AG04450 (cell line): ENCODE measurements at regions not wholly inside any gene's neighbourhood (a gene's known extent, or its start where the extent isn't known, plus 50 kb on each side); places are given as distances from the start of the nearest gene placed in this dataset.

Source experiments
- CTCF ChIA-PET: fragments of 300-600, 350-600 bp; formaldehyde crosslinking; extraction: SDS; loops from one replicate; lab custom pipeline; 2022; ENCODE audit warnings: antibody characterized with exemption, inconsistent platforms; lab: Charles Lee
- POLR2A ChIA-PET: fragments of 350-600 bp; formaldehyde crosslinking; extraction: SDS; loops from one replicate; lab custom pipeline; 2021; ENCODE audit warnings: antibody characterized with exemption, inconsistent platforms; lab: Yijun Ruan, JAX
- DNase-seq: peaks from one replicate; pipeline ENCODE4 v3.0.0-alpha.2; 2011; ENCODE audit warnings: low read depth, low spot score
- H3K27ac ChIP-seq: one replicate; pipeline ENCODE4 v1.5.1; 2012; ENCODE audit warnings: low read depth, low read length, control low read depth
- H3K27me3 ChIP-seq: one replicate; pipeline ENCODE4 v1.6.0; 2012; ENCODE audit warnings: low read length; ENCODE audit not compliant: control insufficient read depth, insufficient read depth
- H3K4me3 ChIP-seq: 2 replicates; pipeline ENCODE4 v1.5.1; 2011; ENCODE audit warnings: mild to moderate bottlenecking, low read depth, low read length, control low read depth
- H3K9me3 ChIP-seq: 2 replicates; pipeline ENCODE4 v1.5.1; 2012; ENCODE audit warnings: low read length; ENCODE audit not compliant: control insufficient read depth, insufficient read depth
- TF ChIP-seq, protein P1 (sequence below): IDR thresholded peaks from 2 replicates; pipeline ENCODE4 v1.5.1; 2011; ENCODE audit warnings: low read depth, low read length, control low read depth, inconsistent platforms

DNA sequence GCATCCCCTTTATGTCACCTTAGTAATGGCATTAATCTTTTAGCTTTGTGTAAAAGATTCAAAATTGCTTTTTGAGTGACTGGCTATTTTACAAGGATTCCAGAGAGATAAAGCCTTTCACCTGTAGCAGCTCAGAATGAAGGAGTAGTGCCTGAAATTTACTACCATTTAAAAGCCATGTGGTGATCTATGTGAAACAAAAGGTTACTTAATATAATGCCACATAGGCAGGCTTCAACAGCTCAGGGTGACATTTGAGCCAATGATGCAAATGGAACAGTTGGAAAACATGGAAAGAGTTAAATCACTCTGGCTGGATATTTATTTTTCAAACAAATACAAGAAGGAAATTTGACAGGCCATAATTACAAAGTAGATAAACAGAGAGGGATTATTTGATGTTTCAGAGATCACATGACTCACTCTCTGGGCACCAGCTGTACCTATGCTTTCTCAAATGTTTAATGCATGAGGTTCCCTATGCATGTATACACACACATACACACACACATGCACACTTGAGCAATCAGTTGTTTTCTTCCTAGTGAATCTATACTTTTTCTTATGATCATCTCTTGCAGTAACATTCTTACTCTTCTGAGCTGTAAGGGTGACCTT lies 171.5 kb downstream of the ZMAT3 start:
- ChIA-PET POLR2A (no interaction called here), CTCF (no interaction called here)
- Histone ChIP-seq H3K4me3 (no peak overlapping the region), H3K9me3 (no peaks in the 10 kb centered on the region), H3K27me3 (no peaks in the 10 kb centered on the region), H3K27ac (no peak overlapping the region)
- TF ChIP-seq, protein P1, sequence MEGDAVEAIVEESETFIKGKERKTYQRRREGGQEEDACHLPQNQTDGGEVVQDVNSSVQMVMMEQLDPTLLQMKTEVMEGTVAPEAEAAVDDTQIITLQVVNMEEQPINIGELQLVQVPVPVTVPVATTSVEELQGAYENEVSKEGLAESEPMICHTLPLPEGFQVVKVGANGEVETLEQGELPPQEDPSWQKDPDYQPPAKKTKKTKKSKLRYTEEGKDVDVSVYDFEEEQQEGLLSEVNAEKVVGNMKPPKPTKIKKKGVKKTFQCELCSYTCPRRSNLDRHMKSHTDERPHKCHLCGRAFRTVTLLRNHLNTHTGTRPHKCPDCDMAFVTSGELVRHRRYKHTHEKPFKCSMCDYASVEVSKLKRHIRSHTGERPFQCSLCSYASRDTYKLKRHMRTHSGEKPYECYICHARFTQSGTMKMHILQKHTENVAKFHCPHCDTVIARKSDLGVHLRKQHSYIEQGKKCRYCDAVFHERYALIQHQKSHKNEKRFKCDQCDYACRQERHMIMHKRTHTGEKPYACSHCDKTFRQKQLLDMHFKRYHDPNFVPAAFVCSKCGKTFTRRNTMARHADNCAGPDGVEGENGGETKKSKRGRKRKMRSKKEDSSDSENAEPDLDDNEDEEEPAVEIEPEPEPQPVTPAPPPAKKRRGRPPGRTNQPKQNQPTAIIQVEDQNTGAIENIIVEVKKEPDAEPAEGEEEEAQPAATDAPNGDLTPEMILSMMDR, result no peak
- no peak for DNase-seq

DNA sequence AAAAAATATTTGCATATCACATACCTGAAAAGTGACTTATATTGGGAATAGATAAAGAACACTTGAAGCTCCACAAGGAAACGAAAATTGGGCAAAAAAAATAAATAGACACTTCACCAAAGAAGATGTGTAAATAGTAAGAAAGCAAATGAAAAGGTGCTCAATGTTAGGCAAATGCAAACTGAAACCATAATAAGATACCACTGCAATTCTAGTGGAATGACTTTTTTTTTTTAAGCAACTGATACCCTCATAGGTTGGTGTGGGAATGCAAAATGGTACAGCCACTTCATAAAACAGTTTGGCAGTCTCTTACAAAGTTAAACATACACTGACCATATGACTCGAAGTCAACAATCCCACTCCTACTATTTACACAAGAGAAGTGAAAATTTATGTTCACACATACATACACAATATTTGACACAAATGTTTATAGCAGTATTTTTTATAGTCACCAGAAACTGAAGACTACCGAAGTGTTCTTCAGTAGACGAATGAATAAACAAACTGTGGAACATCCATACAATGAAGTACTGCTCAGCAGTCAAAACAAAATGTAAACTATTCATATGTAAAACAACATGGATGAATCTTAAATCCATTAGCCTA lies 176.3 kb downstream of the ZMAT3 start:
- DNase-seq, result no peak
- H3K9me3 ChIP-seq, result no peaks in the 10 kb centered on the region
- TF ChIP-seq, protein P1, result no peak
- CTCF ChIA-PET, result no interaction called here
- H3K27ac ChIP-seq, result no peak overlapping the region
- POLR2A ChIA-PET, result no interaction called here
- no peak overlapping the region for H3K4me3 ChIP-seq
- H3K27me3 ChIP-seq, result no peaks in the 10 kb centered on the region
